ENCODE measurements at regions not wholly inside any gene's neighbourhood (a gene's known extent, or its start where the extent isn't known, plus 50 kb on each side); places are given as distances from the start of the nearest gene placed in this dataset.

DNA sequence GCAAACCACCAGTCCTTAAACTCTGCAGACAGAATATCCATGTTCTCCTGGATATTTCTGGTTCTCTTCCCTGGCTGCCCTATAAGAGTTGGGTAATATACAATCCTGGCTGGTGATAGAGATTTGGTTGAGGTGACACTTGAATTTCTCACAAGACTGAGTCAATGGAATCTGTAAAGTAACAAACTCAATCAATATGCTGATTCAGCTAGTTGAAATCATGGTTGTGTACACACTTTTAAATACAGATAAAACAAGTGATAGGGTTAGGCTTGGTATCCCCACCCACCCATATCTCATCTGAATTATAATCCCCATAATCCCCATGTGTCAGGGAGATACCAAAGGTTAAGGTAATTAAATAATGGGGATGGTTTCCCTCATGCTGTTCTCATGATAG lies 349.2 kb upstream of the MAD2L1 start:
- no peak for DNase-seq

DNA sequence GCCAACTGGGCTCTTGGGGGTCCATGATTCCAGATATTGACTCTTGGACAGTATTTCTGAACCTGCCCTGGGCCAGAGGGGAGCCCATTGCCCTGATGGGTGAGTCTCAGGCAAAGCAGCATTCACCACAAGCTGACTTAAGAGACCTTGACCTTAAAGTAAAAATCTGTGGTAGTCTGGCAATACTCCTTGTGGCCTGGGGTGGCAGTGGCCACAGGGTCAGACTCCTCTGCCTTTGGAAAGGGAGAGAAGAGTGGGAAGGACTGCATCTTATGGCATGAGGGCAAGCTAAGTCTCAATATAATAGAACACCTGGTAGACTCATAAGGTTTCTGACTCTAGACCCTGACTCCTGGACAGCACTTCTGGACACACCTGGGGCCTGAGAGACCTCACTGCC lies 340.3 kb upstream of the MAD2L1 start:
- DNase-seq, result no peak

DNA sequence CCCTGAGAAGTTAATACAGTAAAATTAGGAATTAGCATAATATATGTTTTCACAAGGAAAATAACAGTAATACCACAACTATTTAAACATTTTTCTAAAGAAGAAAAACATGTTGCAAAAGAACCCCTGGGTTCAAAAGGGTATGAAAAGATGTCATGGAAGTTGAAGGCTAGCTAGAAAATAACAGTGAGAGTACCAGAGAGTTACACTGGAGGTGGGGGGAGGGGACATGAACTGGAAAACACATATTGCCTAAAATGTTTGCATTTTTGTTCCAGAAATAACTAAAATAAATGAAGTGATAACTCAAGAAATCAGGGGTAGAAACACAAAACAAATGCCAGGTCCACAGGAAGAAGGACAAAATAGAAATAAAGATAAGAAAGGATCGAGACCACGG lies 336.6 kb upstream of the MAD2L1 start:
- no peak for DNase-seq

DNA sequence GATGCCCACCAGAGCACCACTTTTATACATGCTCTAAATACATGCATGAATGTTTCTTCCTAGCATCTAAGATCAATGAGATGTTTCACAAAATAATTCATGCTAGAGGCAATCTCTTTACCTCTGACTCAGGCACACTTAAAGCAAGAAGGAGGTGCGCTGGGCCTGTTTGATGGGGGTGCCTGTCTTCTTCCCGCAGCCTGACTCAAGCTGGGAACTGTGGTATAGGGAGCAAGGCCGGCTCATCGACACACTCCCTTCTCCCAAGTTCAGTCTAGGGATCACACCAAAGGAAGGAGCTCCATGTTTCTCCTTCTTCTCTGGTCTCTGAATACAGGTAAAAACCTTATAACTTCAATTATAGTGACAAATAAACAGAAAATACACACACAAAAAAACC lies 333.8 kb upstream of the MAD2L1 start:
- DNase-seq, result no peak

DNA sequence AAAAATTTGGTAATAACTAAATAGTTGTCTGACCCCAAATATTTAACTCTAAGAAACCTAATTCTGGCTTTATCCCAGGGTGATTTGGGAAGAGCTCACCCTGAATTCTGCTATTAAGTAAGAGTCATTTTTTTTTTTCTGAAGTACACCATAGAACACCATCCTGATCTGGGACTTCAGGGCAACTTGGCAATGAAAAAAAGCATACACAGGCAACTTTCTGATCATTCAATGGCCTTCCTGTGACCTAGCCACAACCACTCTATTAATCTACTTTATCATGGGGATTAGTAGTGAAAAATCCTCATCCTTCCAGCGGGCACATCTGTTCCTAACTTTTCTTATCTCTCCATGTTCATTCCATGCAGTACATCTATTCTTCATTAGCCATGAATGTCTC lies 333.2 kb upstream of the MAD2L1 start:
- DNase-seq, result no peak

DNA sequence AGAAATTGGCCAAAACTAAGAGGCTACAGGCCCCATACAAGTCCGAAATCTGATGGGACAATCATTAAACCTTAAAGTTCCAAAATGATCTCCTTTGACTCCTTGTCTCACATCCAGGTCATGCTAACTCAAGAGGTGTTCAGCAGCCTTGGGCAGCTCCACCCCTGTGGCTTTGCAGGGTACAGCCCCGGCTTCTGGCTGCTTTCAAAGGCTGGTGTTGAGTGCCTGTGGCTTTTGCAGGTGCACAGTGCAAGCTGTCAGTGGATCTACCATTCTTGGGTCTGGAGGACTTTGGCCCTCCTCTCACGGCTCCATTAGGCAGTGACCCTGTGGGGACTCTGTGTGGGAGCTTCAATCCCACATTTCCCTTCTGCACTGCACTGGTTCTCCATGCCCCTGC lies 329.1 kb upstream of the MAD2L1 start:
- DNase-seq, result no peak

DNA sequence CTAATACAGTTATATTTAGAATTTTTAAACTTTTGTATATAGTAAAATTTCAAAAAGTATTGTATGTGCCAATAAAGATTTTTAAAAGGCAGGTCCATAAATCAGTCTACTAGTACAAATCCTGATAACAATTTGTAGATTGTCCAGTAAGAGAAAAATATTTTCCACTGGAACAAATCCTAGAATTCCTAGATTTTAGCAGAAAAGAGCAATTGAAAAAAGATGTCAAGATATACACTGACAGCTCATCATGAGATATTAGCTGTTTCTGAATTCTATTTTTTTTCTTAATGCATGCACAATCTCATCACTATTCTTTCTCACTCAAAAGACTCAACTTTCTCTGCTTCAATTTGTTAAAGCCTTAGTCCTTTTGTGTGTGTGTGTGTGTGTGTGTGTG lies 289.2 kb upstream of the MAD2L1 start:
- no peak for DNase-seq

DNA sequence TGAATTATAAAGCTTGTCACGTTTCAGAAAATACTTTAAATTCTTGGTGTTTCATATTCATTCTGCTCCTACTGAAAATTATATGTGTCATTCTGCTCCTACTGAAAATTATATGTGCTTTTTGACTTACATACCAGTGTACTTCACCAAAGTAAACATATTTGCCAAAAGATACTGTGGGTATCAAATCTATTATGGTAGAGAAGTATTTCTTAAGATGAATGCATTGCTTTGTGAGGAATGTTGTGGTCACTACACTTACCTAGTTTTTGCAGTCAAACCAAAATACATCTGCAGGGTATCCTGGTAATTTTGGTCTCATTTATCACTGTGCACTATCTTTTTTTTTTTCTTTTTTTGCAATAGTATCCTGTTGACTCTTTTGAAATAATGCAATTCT lies 287.7 kb upstream of the MAD2L1 start:
- no peak for DNase-seq

DNA sequence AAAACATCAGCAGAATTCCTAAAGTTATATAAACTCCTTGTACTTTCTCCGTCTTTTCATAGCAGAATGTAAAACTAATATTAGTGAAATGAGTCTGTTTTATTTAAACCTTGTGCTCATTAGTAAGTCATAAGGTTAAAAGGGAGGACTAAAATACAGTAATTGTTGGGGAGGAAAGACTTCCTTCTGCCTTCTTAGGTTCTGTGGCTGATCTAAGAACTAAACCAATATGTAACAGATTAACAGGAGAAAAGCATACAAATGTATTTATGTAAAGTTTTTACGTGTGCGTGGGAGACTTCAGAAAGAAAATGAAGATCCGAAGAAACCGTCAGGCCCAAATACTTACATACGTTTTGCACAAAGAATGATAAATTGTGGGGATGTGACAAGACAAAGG lies 286.6 kb upstream of the MAD2L1 start:
- no peak for DNase-seq

DNA sequence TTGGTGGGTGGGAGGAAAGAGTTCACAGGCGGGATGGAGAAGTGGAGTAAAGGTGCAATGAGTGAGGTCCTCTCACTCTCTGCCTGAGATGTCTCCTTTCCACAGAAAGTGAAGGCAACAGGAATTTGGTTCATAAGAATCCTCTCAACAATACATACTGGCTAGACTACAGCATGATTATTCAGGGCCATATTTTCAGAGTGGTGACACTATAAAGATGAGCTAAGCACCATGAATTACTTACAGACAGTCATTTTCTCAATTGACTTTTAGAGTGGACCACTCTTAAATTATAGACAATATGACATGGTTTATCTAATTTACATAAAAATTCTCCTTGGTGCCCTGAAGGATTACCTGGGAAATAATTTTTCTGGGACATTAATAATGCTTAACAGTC lies 286.1 kb upstream of the MAD2L1 start:
- DNase-seq, result no peak

DNA sequence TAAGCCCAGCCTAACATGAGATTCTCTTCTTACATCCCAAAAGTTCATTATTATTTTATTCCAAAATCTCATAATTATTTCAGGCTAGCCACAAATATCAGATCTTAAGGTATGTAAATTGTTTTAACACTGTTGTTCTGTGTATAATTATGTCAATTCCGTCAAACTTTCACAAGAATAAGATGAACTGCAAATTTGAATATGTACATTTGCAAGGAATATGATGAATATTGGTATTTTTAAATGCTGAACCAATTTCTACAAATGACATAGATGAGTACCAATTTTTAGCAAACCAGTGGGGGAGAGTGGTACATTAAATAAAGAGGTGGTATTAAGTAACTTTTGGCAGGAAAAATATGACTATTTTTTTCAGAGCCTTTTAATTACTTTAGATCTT lies 282.3 kb upstream of the MAD2L1 start:
- DNase-seq, result no peak

DNA sequence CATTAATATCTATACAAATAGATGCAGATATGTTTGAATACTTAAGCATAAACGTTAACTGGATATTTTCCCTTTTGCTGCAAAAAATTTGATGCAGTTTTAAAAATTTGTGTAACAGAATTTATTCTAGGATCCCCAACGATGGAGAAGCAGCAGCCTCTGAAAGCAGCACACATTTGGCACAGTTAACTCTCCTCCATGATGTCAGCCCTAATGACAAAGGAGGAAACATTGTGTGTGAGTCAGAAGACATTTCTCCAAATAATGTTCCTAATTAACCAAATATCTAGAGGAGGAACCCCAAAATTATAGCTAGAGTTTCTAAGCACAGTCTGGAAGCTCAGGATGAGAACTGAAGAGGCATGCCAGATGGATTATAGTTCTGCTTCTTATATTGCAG lies 281.9 kb upstream of the MAD2L1 start:
- DNase-seq, result no peak

DNA sequence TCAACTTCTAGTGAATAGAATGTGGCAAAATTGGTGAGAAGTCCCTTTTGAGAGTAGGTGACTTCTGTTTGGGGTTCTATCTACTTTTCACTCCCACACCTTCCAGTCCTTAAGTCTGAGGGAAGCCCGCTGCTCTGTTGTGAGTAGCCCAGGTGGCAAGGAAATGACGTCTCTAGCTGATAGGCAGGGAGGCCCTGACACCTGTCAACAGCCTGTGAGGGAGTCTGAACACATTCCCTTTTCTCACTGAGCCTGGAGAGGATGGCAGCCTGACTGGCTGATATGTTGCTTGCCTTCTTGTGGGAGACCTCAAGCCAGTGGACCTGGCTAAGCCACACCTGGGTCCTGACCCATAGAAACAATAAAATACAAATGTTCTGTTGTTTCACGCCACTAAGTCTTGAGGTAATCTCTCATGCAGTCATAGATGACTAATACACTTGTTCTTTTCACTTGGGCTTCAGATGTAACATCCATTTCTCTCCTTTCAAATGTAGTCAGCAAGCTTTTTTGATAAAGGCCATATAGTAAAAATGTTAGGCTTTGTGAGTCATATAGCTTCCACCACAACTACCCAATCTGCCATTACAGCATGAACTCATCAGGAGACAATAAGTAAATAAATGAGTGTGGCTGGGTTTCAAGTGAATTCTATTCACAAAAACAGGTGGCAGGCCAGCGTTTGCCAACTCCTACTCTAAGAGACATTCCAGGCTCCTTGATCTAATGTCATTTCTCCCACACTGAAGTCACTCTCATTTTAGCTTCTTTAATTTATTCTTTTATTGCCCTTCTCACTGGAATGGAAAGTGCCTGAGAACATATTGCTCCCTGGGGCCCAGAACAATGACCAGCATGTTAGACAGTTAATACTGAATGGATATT lies 265.1 kb upstream of the MAD2L1 start:
- DNase-seq, result no peak

DNA sequence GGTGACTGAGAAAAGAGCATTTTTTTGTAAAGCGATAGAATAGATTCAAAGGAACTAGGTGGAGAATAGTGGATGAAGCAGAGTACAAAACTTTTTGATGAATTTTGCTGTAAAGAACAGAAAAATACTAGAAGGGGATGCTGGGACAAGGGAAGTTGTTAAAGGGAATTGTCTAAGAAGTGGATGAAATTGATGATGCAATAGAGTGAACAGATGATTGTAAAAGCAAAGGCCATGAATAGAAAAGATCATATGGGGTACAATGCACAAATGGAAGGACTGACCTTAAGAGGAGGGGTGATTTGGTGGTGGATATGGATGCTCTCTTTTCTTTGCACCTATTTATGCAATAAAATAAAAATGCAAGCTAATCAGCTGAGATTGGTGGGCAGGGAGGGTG lies 262.7 kb upstream of the MAD2L1 start:
- no peak for DNase-seq

DNA sequence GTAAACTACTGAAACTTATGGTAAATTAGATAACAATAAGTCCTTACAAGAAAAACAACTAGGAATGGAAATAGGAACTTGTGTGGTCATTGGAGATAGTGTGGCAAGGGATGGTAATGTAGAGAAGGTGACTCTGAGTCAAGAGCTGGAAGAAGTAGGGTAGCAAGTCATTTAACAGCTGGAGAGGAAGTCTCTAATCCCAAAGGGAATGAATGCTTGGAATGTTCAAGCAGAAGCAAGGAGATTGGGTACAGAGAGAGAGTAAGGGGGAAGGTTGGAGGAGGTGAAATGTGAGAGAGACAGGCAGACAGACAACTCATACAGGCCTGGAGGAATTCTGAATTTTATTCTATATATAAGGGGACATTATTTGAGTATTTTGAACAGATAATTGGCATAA lies 260.6 kb upstream of the MAD2L1 start:
- no peak for DNase-seq

DNA sequence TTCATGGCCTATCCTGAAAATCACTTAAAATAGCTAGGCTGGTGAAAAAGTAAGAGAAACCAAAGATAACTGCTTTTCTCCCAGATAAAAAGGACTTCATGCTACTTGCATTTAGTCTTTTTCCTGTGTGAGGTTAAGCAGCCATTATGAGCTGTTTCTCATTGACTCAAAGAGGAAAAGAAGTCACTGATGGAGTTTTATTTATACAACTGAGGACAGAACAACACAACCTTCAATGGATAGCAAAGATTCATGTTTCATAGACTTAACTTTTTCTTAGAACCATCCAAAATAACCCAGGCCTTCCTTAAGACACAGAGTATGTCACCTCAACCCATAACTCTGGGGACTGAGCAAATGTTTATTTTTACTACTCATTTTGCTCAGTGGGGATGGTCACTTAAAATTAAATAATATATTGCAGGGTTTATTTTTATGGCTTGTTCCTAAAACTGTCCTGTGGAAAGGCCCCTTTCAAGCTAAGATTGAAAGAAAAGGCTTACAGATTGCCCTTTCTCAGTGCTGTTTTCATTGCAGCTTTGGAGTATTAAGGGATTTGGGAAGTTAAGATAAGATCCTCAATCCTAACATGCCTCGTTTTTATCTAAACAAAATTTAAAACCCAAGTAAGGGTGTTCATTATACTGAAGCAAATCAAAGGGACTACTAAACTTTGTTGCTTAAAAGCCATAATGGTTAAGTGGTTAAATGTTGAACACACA lies 252.6 kb upstream of the MAD2L1 start:
- no peak for DNase-seq

DNA sequence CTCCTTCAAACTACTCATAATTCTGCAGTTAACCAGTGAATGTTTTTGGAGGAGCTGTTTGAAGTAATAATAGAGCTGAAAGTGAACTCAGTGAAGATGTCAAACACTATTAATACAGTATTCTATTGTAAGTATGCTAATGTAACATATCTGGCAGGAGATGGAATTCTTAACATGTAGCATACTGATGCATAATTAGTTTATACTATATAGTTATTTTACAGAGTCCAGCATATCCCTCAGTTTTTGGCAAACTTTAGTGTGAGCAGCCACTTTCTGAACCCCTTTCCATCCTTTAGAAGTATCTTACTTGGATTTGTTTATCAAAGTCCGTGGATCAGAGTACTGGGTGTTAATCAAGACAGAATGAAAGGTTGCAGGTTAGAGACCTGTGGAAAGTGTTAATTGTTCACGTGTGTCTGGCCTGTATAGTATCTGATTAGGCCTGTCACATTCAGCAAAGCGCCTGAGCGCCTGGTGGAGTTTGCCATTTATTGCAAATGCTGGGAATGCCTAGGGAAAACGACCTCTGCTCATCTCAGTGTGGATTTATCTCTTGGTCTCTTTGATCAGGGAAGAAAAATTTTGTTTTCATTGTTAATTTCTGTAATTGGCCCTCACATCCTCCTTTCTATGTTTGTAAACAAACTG lies 251.7 kb upstream of the MAD2L1 start:
- DNase-seq, result no peak

DNA sequence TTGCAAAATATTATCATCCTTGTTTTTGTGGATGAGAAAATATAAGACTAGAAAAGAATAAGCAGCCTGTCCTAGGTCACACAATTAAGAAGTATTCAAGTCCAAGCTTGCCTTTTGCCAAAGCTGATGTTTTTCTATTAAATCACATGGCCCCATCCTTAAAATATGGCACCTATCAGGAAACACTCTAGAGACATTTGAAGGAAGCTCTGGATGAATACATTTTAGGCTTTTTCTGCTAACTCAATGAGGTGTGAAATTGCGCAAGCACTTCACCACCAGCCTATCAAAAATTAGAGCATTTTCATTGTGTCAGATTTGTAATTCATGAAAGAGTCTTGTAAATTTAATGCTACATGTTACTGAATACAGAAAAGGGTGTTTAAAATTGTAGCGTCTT lies 251.1 kb upstream of the MAD2L1 start:
- DNase-seq, result no peak

DNA sequence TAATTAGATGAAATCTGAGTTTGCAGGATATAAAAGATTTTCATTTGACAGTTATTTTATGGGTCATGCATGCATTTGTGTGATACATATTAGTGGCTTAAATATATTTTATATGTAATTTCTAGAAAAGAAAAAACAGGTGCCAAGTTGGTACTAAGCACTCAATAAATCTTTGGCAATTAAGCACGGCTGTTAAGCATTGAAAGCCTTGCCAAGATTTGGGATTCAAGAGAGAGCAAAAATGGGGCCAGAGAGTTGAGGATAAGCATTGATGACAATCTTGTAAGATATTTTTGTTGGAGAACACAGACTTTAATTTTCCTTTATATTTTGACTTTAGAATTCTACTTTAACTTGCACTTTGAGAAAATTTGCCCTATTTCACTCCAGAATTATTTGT lies 249.8 kb upstream of the MAD2L1 start:
- DNase-seq, result no peak

DNA sequence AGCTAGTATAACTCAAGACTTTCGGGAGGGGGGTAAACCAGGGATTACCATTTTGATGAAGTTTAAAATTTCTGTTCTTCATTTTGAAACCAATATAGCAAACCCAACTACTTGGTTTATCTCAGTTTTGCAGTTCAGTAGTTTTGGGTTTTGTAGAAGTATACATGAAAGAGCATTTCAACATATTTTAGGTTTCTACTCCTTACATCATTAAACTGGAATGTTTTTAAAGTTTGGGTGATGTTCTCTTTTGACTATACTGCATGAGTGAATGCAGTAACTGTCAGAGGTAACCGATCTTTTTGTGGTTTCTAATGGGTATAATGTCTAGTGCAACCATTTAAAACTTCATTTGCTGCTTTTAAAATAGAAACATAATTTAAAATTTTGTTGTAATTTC lies 248.3 kb upstream of the MAD2L1 start:
- DNase-seq, result no peak

DNA sequence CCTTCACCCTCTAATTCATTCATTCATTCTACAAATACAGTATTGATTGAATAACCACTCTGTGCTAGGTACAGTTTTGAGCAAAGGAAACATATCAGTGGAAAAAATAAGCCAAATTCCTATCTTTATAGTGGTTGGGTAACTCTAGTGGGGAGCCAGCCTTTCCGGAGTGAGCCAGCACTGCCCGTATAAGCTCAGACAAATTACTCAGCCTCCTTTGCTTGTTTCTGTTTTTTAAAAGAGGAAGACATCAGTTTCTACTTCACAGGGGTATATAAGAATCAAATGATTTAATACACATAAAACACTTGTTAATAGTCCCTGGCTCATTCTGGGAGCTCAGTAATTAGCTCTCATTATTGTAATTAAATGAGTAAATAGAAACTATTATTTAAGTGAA lies 238.2 kb upstream of the MAD2L1 start:
- DNase-seq, result no peak

DNA sequence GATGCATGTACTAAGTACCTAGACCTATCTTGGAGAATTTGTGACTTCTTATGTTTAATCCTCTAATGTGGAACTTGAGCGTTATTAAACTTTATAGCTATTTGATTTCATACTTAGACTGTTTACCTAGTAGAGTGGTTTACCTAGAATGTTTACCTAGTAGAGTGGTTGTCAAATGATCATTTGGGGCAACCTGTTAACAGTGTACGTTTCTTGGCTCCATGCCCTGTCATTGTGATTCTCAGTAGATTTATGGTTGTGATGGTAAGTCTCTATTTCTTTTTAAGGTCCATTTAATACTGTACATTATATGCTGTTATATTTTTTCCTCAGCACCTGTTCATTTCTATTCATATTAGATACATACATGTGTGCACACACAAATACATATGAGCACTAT lies 233.0 kb upstream of the MAD2L1 start:
- DNase-seq, result no peak

DNA sequence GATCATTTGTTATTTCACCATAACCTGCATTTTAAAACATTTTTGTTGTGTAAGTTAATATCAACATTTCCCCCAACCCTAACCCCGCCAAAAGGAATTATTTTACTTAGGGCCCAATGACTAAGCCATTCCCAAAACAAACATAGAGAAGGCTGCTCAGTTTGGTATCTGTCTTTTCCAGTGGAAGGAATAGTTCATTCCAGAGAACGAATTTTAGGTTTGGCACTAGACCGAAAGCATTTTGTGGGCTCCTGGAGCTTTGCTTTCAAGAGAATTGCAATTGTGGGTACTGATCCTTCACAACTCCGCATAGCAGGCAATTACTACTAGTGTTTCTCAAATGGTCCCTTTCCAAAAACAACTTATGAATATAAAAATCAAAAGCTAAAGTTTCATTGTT lies 226.7 kb upstream of the MAD2L1 start:
- DNase-seq, result no peak

DNA sequence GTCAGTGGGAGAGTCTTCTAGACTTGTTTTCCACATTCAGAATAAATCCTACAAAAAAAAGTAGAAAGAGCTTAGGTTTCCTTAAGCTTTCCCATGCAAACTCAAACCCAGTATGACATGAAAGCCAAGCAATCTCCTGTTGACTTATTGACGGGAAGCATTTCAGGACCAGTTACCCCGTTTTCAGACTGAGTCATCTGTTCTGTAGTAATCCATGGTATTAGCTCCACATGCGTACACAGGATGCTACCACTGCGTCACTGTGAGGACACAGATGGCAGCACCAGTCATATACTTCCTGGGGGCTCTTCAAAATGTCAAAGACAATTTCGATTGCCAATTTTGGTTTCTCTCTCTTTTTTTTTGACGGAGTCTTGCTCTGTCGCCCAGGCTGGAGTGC lies 224.9 kb upstream of the MAD2L1 start:
- DNase-seq, result no peak

All from hematopoietic multipotent progenitor cell treated with erythropoietin and hydrocortisone succinate and interleukin-3 and kit ligand, for 6 days (in vitro differentiated cells).